Superior temporal gyrus (tissue), 1 donor: ENCODE measurements at regions not wholly inside any gene's neighbourhood (a gene's known extent, or its start where the extent isn't known, plus 50 kb on each side); places are given as distances from the start of the nearest gene placed in this dataset.
"Not testable (repeated sequence)": the region's sequence is repeated elsewhere in the genome, so short reads cannot be mapped to it uniquely, and the experiment has no call there.

Experiments
- DNase-seq: peaks from one replicate; pipeline ENCODE4 v3.0.0-alpha.2; 2016; ENCODE audit errors: extremely low spot score

- no peak for DNase-seq
Observed at GRCh38 chr10:64113375-64113774, 592.2 kb downstream of the REEP3 start.

- no peak for DNase-seq
Observed at GRCh38 chr10:64113792-64114191, 592.6 kb downstream of the REEP3 start.

GRCh38 chr10:64115471-64115870 lies 594.3 kb downstream of the REEP3 start:
- DNase-seq, result no peak

- peak; percentile 60 for DNase-seq
Observed at GRCh38 chr10:64115908-64116643, 594.9 kb downstream of the REEP3 start.

- DNase-seq, result no peak
Observed at GRCh38 chr10:64116707-64117106, 595.5 kb downstream of the REEP3 start.

GRCh38 chr10:64118736-64119135 lies 597.5 kb downstream of the REEP3 start:
- no peak for DNase-seq

- not testable (repeated sequence) for DNase-seq
Observed at GRCh38 chr10:64120301-64120980, 599.2 kb downstream of the REEP3 start.

GRCh38 chr10:64130152-64130551 lies 609.0 kb downstream of the REEP3 start:
- DNase-seq, result no peak

- DNase-seq, result no peak
Observed at GRCh38 chr10:64134676-64135075, 613.5 kb downstream of the REEP3 start.

- no peak for DNase-seq
Observed at GRCh38 chr10:64142395-64142794, 621.2 kb downstream of the REEP3 start.

GRCh38 chr10:64148607-64149006 lies 627.4 kb downstream of the REEP3 start:
- DNase-seq, result no peak

GRCh38 chr10:64156166-64156565 lies 635.0 kb downstream of the REEP3 start:
- DNase-seq, result no peak

GRCh38 chr10:64158551-64158950 lies 637.4 kb downstream of the REEP3 start:
- DNase-seq, result no peak

- DNase-seq, result no peak
Observed at GRCh38 chr10:64159910-64160872, 639.0 kb downstream of the REEP3 start.

GRCh38 chr10:64170791-64171190 lies 649.6 kb downstream of the REEP3 start:
- no peak for DNase-seq

GRCh38 chr10:64173826-64174225 lies 652.6 kb downstream of the REEP3 start:
- no peak for DNase-seq

GRCh38 chr10:64174666-64175255 lies 653.6 kb downstream of the REEP3 start:
- DNase-seq, result peak; percentile 36

- DNase-seq, result peak; percentile 24
Observed at GRCh38 chr10:64175271-64175962, 654.2 kb downstream of the REEP3 start.

GRCh38 chr10:64182671-64183070 lies 661.5 kb downstream of the REEP3 start:
- DNase-seq, result no peak

- no peak for DNase-seq
Observed at GRCh38 chr10:64191286-64191685, 670.1 kb downstream of the REEP3 start.

- no peak for DNase-seq
Observed at GRCh38 chr10:64196638-64197315, 675.6 kb downstream of the REEP3 start.
